Stomach (tissue), 8 donors: ENCODE measurements at regions not wholly inside any gene's neighbourhood (a gene's known extent, or its start where the extent isn't known, plus 50 kb on each side); places are given as distances from the start of the nearest gene placed in this dataset.

Experiments used
- DNase-seq, 2 donors: peaks; one replicate each; pipeline versions ENCODE4 v3.0.0 to v3.0.0-alpha.2; 2013 to 2019
- H3K27ac ChIP-seq, 5 donors: fragments of 200-600 bp in 4 of 5; sonication (generic) in 4 of 5; one replicate each; pipeline ENCODE4 v1.5.1; 2013 to 2019; ENCODE audit warnings: mild to moderate bottlenecking in 1 of 5, moderate library complexity in 1 of 5
- H3K27me3 ChIP-seq, 3 donors: fragments of 200-600 bp; sonication (generic); one replicate each; pipeline ENCODE4 v1.5.1; 2017 to 2019; ENCODE audit warnings: mixed run types in 1 of 3
- H3K36me3 ChIP-seq, 4 donors: fragments of 200-600 bp; sonication (generic); 1 replicate in 3 of 4; 2 replicates in 1 of 4; pipeline ENCODE4 v1.5.1; 2016 to 2019
- H3K4me1 ChIP-seq, 4 donors: fragments of 200-600 bp; sonication (generic); one replicate each; pipeline ENCODE4 v1.5.1; 2016 to 2019
- H3K4me3 ChIP-seq, 4 donors: fragments of 200-600 bp; sonication (generic) in 3 of 4; one replicate each; pipeline ENCODE4 v1.5.1; 2016 to 2019; ENCODE audit warnings: mild to moderate bottlenecking in 1 of 4
- H3K9me3 ChIP-seq, 4 donors: fragments of 200-600 bp; sonication (generic); one replicate each; pipeline ENCODE4 v1.5.1; 2016 to 2019
- CTCF ChIP-seq, 7 experiments: fragments of 450-650 bp in 4 of 7; fragments of 200-600 bp in 3 of 7; sonication (generic) in 3 of 7; IDR thresholded peaks; one replicate each; pipeline ENCODE4 v1.5.1; 2016 to 2019; ENCODE audit warnings: antibody characterized with exemption in 7 of 7, control low read depth in 2 of 7, mild to moderate bottlenecking in 1 of 7
- EP300 ChIP-seq: sonication (generic); formaldehyde crosslinking; IDR thresholded peaks from one replicate; pipeline ENCODE4 v1.6.1; 2017; ENCODE audit warnings: antibody characterized with exemption
- POLR2A ChIP-seq, 4 donors: fragments of 450-650 bp; IDR thresholded peaks; one replicate each; pipeline ENCODE4 v1.6.1; 2016; ENCODE audit warnings: antibody characterized with exemption in 4 of 4, control low read depth in 2 of 4, mild to moderate bottlenecking in 1 of 4, moderate library complexity in 1 of 4
- POLR2AphosphoS5 ChIP-seq, 3 donors: sonication (generic); formaldehyde crosslinking; IDR thresholded peaks; one replicate each; pipeline ENCODE4 v1.6.1; 2016; ENCODE audit warnings: antibody characterized with exemption in 3 of 3
- WGBS, 5 donors: extraction: QIAGEN DNeasy Blood & Tissue Kit in 3 of 5; methylation state at CpG; one replicate each; pipeline versions ENCODE4 v1.1.5 to v1.1.7; 2013 to 2018; 5-methylcytosine and 5-hydroxymethylcytosine counted together
- intact Hi-C: fragments of 100-400 bp; cut with DNase I; formaldehyde crosslinking; loops from one replicate; pipeline ENCODE4 v1.15.1; 2023; ENCODE audit warnings: low total_unique reads
- donor health status: healthy with polysubstance abuse.
- donor health status: Bipolar disorder and iron deficiency.
- donor health status: healthy.

GRCh38 chr19:28985201-28985600 is 227.8 kb downstream of the UQCRFS1 start:
- no peaks in the 10 kb centered on the region for H3K36me3 ChIP-seq
- WGBS, 5 donors: 69 to 78% (median 74%) methylated on average over 8 of the region's 8 CpGs
- H3K4me1 ChIP-seq: no peaks in the 10 kb centered on the region
- intact Hi-C loops: no loop called here
- no peak for DNase-seq
- no peak overlapping the region for H3K27ac ChIP-seq
- H3K9me3 ChIP-seq: no peaks in the 10 kb centered on the region
- no peak overlapping the region for H3K4me3 ChIP-seq
- TF ChIP-seq CTCF (IDR thresholded peaks at IDR 0.05) (no peak), EP300 (no peak), POLR2A (IDR thresholded peaks at IDR 0.05) (no peak), POLR2AphosphoS5 (IDR thresholded peaks at IDR 0.05) (no peak)
- peaks cover 0 to 17% (median 0%) of the 10 kb centered on the region in 3 donors for H3K27me3 ChIP-seq

- intact Hi-C loops: no loop called here
- Histone ChIP-seq H3K27me3 (peaks cover 0 to 21% (median 0%) of the 10 kb centered on the region in 3 donors), H3K4me1 (no peaks in the 10 kb centered on the region), H3K27ac (no peak overlapping the region), H3K9me3 (no peaks in the 10 kb centered on the region), H3K36me3 (no peaks in the 10 kb centered on the region), H3K4me3 (no peak overlapping the region)
- 86 to 94% (median 91%) methylated on average over 4 of the region's 4 CpGs for WGBS, 5 donors
- no peak for TF ChIP-seq POLR2A (IDR thresholded peaks at IDR 0.05)
- TF ChIP-seq POLR2AphosphoS5 (IDR thresholded peaks at IDR 0.05): no peak
- TF ChIP-seq EP300: no peak
- no peak for TF ChIP-seq CTCF (IDR thresholded peaks at IDR 0.05)
- no peak for DNase-seq
These were observed 228.6 kb downstream of the UQCRFS1 start for GRCh38 chr19:28984315-28984714.

- Histone ChIP-seq H3K27me3 (peaks cover 0 to 21% (median 0%) of the 10 kb centered on the region in 3 donors), H3K4me3 (no peak overlapping the region), H3K27ac (no peak overlapping the region), H3K36me3 (no peaks in the 10 kb centered on the region), H3K4me1 (no peaks in the 10 kb centered on the region), H3K9me3 (no peaks in the 10 kb centered on the region)
- DNase-seq: no peak
- no peak for TF ChIP-seq EP300
- TF ChIP-seq CTCF (IDR thresholded peaks at IDR 0.05): no peak
- no peak for TF ChIP-seq POLR2AphosphoS5 (IDR thresholded peaks at IDR 0.05)
- no peak for TF ChIP-seq POLR2A (IDR thresholded peaks at IDR 0.05)
- 88 to 95% (median 92%) methylated on average over 5 to 6 of the region's 6 CpGs for WGBS, 5 donors
- intact Hi-C loops: no loop called here
These were observed 229.5 kb downstream of the UQCRFS1 start for GRCh38 chr19:28983430-28983829.

GRCh38 chr19:28981994-28982393 is 231.0 kb downstream of the UQCRFS1 start:
- Histone ChIP-seq H3K4me1 (no peaks in the 10 kb centered on the region), H3K27ac (no peak overlapping the region), H3K27me3 (peaks cover 0 to 21% (median 0%) of the 10 kb centered on the region in 3 donors), H3K4me3 (no peak overlapping the region), H3K36me3 (no peaks in the 10 kb centered on the region), H3K9me3 (no peaks in the 10 kb centered on the region)
- TF ChIP-seq CTCF (IDR thresholded peaks at IDR 0.05) (no peak), EP300 (no peak)
- no peak for DNase-seq
- intact Hi-C loops: no loop called here
- WGBS, 5 donors: 79 to 87% (median 81%) methylated on average over 2 of the region's 2 CpGs
